ENCODE measurements at regions not wholly inside any gene's neighbourhood (a gene's known extent, or its start where the extent isn't known, plus 50 kb on each side); places are given as distances from the start of the nearest gene placed in this dataset.

DNA sequence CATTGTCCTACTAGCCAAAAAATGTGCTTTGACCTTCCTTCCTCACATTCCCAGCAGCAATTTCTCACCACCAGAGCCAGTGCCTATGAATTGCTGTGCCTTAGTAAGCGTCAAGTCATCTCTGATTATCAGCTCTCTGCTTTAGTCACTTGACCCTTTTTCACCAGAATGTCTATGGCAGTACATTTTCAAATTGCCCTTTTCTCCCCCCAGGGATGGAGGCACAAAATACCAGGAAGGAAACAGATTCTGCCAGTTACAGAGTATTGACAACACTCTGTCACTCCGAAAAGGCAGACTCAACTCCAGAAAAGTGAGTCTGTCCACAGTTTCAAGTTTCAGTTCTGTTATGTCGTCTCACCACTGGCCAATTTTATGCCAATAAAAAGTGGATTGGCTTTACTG lies 167.4 kb downstream of the TNFSF18 start (continued):
- TF ChIP-seq, protein P1, sequence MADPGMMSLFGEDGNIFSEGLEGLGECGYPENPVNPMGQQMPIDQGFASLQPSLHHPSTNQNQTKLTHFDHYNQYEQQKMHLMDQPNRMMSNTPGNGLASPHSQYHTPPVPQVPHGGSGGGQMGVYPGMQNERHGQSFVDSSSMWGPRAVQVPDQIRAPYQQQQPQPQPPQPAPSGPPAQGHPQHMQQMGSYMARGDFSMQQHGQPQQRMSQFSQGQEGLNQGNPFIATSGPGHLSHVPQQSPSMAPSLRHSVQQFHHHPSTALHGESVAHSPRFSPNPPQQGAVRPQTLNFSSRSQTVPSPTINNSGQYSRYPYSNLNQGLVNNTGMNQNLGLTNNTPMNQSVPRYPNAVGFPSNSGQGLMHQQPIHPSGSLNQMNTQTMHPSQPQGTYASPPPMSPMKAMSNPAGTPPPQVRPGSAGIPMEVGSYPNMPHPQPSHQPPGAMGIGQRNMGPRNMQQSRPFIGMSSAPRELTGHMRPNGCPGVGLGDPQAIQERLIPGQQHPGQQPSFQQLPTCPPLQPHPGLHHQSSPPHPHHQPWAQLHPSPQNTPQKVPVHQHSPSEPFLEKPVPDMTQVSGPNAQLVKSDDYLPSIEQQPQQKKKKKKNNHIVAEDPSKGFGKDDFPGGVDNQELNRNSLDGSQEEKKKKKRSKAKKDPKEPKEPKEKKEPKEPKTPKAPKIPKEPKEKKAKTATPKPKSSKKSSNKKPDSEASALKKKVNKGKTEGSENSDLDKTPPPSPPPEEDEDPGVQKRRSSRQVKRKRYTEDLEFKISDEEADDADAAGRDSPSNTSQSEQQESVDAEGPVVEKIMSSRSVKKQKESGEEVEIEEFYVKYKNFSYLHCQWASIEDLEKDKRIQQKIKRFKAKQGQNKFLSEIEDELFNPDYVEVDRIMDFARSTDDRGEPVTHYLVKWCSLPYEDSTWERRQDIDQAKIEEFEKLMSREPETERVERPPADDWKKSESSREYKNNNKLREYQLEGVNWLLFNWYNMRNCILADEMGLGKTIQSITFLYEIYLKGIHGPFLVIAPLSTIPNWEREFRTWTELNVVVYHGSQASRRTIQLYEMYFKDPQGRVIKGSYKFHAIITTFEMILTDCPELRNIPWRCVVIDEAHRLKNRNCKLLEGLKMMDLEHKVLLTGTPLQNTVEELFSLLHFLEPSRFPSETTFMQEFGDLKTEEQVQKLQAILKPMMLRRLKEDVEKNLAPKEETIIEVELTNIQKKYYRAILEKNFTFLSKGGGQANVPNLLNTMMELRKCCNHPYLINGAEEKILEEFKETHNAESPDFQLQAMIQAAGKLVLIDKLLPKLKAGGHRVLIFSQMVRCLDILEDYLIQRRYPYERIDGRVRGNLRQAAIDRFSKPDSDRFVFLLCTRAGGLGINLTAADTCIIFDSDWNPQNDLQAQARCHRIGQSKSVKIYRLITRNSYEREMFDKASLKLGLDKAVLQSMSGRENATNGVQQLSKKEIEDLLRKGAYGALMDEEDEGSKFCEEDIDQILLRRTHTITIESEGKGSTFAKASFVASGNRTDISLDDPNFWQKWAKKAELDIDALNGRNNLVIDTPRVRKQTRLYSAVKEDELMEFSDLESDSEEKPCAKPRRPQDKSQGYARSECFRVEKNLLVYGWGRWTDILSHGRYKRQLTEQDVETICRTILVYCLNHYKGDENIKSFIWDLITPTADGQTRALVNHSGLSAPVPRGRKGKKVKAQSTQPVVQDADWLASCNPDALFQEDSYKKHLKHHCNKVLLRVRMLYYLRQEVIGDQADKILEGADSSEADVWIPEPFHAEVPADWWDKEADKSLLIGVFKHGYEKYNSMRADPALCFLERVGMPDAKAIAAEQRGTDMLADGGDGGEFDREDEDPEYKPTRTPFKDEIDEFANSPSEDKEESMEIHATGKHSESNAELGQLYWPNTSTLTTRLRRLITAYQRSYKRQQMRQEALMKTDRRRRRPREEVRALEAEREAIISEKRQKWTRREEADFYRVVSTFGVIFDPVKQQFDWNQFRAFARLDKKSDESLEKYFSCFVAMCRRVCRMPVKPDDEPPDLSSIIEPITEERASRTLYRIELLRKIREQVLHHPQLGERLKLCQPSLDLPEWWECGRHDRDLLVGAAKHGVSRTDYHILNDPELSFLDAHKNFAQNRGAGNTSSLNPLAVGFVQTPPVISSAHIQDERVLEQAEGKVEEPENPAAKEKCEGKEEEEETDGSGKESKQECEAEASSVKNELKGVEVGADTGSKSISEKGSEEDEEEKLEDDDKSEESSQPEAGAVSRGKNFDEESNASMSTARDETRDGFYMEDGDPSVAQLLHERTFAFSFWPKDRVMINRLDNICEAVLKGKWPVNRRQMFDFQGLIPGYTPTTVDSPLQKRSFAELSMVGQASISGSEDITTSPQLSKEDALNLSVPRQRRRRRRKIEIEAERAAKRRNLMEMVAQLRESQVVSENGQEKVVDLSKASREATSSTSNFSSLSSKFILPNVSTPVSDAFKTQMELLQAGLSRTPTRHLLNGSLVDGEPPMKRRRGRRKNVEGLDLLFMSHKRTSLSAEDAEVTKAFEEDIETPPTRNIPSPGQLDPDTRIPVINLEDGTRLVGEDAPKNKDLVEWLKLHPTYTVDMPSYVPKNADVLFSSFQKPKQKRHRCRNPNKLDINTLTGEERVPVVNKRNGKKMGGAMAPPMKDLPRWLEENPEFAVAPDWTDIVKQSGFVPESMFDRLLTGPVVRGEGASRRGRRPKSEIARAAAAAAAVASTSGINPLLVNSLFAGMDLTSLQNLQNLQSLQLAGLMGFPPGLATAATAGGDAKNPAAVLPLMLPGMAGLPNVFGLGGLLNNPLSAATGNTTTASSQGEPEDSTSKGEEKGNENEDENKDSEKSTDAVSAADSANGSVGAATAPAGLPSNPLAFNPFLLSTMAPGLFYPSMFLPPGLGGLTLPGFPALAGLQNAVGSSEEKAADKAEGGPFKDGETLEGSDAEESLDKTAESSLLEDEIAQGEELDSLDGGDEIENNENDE (IDR thresholded peaks at IDR 0.05; ENCODE audit: insufficient replicate concordance, low read length), result no peak
- TF ChIP-seq POU5F1 (IDR thresholded peaks at IDR 0.05; ENCODE audit: low read depth, low read length) (no peak), NRF1 (IDR thresholded peaks at IDR 0.05; ENCODE audit: low read depth, low read length) (no peak), CREB1 (IDR thresholded peaks at IDR 0.05) (no peak), SP4 (IDR thresholded peaks at IDR 0.05; ENCODE audit: low read length) (no peak), SP1 (IDR thresholded peaks at IDR 0.05; ENCODE audit: low read depth, low read length) (no peak), EZH2 (IDR thresholded peaks at IDR 0.05; ENCODE audit: low read depth, low read length, severe bottlenecking) (no peak), CBX8 (IDR thresholded peaks at IDR 0.05; ENCODE audit: borderline replicate concordance, low read depth, low read length) (no peak), CHD2 (IDR thresholded peaks at IDR 0.05; ENCODE audit: low read length) (no peak), KDM1A (IDR thresholded peaks at IDR 0.05; ENCODE audit: borderline replicate concordance, low read length) (no peak), KDM4A (IDR thresholded peaks at IDR 0.05; ENCODE audit: low read depth, low read length, severe bottlenecking) (no peak), SUZ12 (IDR thresholded peaks at IDR 0.05; ENCODE audit: low read length) (no peak), PHF8 (conservative IDR thresholded peaks at IDR 0.05; ENCODE audit: low read depth, low read length) (no peak), RXRA (IDR thresholded peaks at IDR 0.05; ENCODE audit: insufficient read depth, low read depth, low read length) (no peak)

Data from H1 (cell line).